ENCODE measurements at regions not wholly inside any gene's neighbourhood (a gene's known extent, or its start where the extent isn't known, plus 50 kb on each side); places are given as distances from the start of the nearest gene placed in this dataset.

DNA sequence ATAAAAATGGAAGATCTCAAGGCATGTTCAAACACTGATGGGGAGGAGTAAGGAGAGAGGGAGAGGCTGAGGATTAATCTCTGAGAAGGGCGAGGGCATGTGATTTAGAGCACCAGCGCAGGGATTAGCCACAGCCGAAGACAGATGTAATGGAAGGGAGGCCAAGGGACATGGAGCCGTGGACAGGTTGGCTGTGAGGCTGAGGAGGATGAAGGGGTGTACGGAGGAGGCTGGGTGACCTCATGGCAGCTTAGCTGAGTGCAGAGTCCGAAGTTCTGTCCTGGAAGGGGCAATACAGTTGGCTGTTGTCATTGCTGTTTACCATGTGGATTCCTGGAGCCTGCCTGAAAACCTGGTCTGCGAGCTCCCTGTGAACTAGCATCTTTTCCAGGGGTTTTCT, 342.8 kb downstream of the RPS6KC1 start:
- TF ChIP-seq, protein P1, sequence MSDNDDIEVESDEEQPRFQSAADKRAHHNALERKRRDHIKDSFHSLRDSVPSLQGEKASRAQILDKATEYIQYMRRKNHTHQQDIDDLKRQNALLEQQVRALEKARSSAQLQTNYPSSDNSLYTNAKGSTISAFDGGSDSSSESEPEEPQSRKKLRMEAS (IDR thresholded peaks at IDR 0.05) = no peak
- no peak for TF ChIP-seq EP300 (IDR thresholded peaks at IDR 0.05; ENCODE audit: borderline replicate concordance)
- TF ChIP-seq CEBPB (IDR thresholded peaks at IDR 0.05) = no peak
- no peak for TF ChIP-seq NFIC (IDR thresholded peaks at IDR 0.05)
- no peak for TF ChIP-seq ZBTB7A (IDR thresholded peaks at IDR 0.05; ENCODE audit: low read depth)
- TF ChIP-seq FOXM1 (IDR thresholded peaks at IDR 0.05; ENCODE audit: borderline replicate concordance, low read depth) = no peak
- TF ChIP-seq, protein P2, sequence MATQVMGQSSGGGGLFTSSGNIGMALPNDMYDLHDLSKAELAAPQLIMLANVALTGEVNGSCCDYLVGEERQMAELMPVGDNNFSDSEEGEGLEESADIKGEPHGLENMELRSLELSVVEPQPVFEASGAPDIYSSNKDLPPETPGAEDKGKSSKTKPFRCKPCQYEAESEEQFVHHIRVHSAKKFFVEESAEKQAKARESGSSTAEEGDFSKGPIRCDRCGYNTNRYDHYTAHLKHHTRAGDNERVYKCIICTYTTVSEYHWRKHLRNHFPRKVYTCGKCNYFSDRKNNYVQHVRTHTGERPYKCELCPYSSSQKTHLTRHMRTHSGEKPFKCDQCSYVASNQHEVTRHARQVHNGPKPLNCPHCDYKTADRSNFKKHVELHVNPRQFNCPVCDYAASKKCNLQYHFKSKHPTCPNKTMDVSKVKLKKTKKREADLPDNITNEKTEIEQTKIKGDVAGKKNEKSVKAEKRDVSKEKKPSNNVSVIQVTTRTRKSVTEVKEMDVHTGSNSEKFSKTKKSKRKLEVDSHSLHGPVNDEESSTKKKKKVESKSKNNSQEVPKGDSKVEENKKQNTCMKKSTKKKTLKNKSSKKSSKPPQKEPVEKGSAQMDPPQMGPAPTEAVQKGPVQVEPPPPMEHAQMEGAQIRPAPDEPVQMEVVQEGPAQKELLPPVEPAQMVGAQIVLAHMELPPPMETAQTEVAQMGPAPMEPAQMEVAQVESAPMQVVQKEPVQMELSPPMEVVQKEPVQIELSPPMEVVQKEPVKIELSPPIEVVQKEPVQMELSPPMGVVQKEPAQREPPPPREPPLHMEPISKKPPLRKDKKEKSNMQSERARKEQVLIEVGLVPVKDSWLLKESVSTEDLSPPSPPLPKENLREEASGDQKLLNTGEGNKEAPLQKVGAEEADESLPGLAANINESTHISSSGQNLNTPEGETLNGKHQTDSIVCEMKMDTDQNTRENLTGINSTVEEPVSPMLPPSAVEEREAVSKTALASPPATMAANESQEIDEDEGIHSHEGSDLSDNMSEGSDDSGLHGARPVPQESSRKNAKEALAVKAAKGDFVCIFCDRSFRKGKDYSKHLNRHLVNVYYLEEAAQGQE (IDR thresholded peaks at IDR 0.05; ENCODE audit: low read depth) = no peak
- no peak for TF ChIP-seq CREB1 (IDR thresholded peaks at IDR 0.05; ENCODE audit: low read depth)
- TF ChIP-seq RAD21 (IDR thresholded peaks at IDR 0.05; ENCODE audit: low read depth) = no peak
- TF ChIP-seq TEAD4 (IDR thresholded peaks at IDR 0.05) = no peak
- no peak for TF ChIP-seq TCF12 (IDR thresholded peaks at IDR 0.05; ENCODE audit: low read depth)
- TF ChIP-seq, protein P3, sequence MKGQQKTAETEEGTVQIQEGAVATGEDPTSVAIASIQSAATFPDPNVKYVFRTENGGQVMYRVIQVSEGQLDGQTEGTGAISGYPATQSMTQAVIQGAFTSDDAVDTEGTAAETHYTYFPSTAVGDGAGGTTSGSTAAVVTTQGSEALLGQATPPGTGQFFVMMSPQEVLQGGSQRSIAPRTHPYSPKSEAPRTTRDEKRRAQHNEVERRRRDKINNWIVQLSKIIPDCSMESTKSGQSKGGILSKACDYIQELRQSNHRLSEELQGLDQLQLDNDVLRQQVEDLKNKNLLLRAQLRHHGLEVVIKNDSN (IDR thresholded peaks at IDR 0.05) = no peak
- no peak for TF ChIP-seq YY1 (IDR thresholded peaks at IDR 0.05; ENCODE audit: low read depth)
- TF ChIP-seq EGR1 (IDR thresholded peaks at IDR 0.05) = no peak
- no peak for TF ChIP-seq TAF1 (IDR thresholded peaks at IDR 0.05; ENCODE audit: low read depth)

DNA sequence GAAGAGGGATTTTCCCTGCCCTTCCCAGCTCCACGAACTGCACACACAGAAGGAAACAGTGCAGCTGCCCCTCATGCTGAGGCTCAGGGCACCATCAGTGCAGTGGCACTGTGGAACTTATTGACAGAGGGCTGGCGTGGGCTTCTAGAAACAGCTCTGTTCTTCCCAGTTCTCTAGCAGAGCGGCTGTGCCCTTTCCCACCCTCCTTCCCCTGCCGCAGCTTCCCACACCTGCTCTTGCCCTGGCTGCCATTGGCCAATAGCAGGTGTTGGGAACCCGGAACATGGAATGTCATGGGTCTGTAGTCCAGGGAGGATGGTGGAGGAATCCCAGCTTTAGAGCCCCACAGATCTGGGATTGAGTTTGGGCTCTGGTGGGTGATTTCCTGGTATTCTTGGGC, 343.8 kb downstream of the RPS6KC1 start:
- TF ChIP-seq TAF1 (IDR thresholded peaks at IDR 0.05; ENCODE audit: low read depth) = no peak
- TF ChIP-seq TCF12 (IDR thresholded peaks at IDR 0.05; ENCODE audit: low read depth) = no peak
- no peak for TF ChIP-seq FOXM1 (IDR thresholded peaks at IDR 0.05; ENCODE audit: borderline replicate concordance, low read depth)
- TF ChIP-seq YY1 (IDR thresholded peaks at IDR 0.05; ENCODE audit: low read depth) = no peak
- TF ChIP-seq, protein P2 (IDR thresholded peaks at IDR 0.05; ENCODE audit: low read depth) = no peak
- TF ChIP-seq NFIC (IDR thresholded peaks at IDR 0.05) = no peak
- no peak for TF ChIP-seq CEBPB (IDR thresholded peaks at IDR 0.05)
- TF ChIP-seq, protein P3 (IDR thresholded peaks at IDR 0.05) = no peak
- TF ChIP-seq RAD21 (IDR thresholded peaks at IDR 0.05; ENCODE audit: low read depth) = no peak

DNA sequence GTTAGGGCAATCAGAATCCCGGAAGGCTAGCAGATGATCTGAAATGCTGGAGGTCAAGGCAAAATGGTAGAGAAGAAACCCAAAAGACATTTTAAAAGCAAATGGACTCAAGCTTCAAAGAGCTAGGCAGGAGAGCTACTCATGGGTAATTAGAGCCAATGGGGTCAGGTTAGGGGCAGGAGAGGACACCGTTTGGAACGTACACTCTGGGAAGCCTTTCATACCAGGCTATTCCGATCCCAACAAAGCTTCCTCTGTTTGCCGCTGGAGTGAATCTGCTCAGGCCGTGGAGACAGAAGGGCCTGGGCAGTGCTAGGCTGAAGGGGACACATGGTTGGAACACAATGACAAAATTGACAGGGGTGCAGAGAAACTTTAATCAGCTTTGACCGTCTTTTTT, 346.6 kb downstream of the RPS6KC1 start:
- TF ChIP-seq TCF12 (IDR thresholded peaks at IDR 0.05; ENCODE audit: low read depth) (no peak), RAD21 (IDR thresholded peaks at IDR 0.05; ENCODE audit: low read depth) (no peak), EGR1 (IDR thresholded peaks at IDR 0.05) (no peak), ZBTB7A (IDR thresholded peaks at IDR 0.05; ENCODE audit: low read depth) (no peak), NFIC (IDR thresholded peaks at IDR 0.05) (no peak), YY1 (IDR thresholded peaks at IDR 0.05; ENCODE audit: low read depth) (no peak), CREB1 (IDR thresholded peaks at IDR 0.05; ENCODE audit: low read depth) (no peak), TAF1 (IDR thresholded peaks at IDR 0.05; ENCODE audit: low read depth) (no peak), EP300 (IDR thresholded peaks at IDR 0.05; ENCODE audit: borderline replicate concordance) (no peak), TEAD4 (IDR thresholded peaks at IDR 0.05) (no peak), CEBPB (IDR thresholded peaks at IDR 0.05) (no peak)
- TF ChIP-seq, protein P2 (IDR thresholded peaks at IDR 0.05; ENCODE audit: low read depth) = no peak
- TF ChIP-seq, protein P1 (IDR thresholded peaks at IDR 0.05) = no peak
- TF ChIP-seq, protein P3 (IDR thresholded peaks at IDR 0.05) = no peak

DNA sequence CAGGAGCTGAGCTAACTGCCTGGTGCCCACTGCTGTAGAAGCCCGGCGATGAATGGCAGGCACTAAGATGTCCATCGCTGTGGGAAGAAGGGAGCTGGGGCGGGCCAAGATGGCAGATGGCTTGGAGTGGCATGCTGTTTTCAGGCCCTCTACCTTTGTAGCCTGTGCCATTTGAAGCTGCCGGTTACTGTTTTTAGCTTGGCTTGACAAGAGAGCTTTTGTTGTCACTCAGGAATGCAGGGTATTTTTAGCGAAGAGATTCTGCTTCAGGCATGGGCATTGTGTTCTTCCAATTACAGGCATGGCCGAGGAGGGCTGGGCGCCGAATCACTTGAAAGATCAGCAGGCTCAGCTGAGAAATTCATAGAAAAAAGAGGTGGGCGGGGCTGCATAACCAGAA, 348.7 kb downstream of the RPS6KC1 start:
- TF ChIP-seq TAF1 (IDR thresholded peaks at IDR 0.05; ENCODE audit: low read depth) = no peak
- TF ChIP-seq FOXM1 (IDR thresholded peaks at IDR 0.05; ENCODE audit: borderline replicate concordance, low read depth) = no peak
- TF ChIP-seq TCF12 (IDR thresholded peaks at IDR 0.05; ENCODE audit: low read depth) = no peak
- no peak for TF ChIP-seq CREB1 (IDR thresholded peaks at IDR 0.05; ENCODE audit: low read depth)
- no peak for TF ChIP-seq ZBTB7A (IDR thresholded peaks at IDR 0.05; ENCODE audit: low read depth)
- no peak for TF ChIP-seq EGR1 (IDR thresholded peaks at IDR 0.05)
- no peak for TF ChIP-seq YY1 (IDR thresholded peaks at IDR 0.05; ENCODE audit: low read depth)
- TF ChIP-seq, protein P1 (IDR thresholded peaks at IDR 0.05) = no peak
- TF ChIP-seq RAD21 (IDR thresholded peaks at IDR 0.05; ENCODE audit: low read depth) = no peak
- TF ChIP-seq TEAD4 (IDR thresholded peaks at IDR 0.05) = no peak
- TF ChIP-seq NFIC (IDR thresholded peaks at IDR 0.05) = no peak
- TF ChIP-seq, protein P3 (IDR thresholded peaks at IDR 0.05) = no peak
- no peak for TF ChIP-seq EP300 (IDR thresholded peaks at IDR 0.05; ENCODE audit: borderline replicate concordance)
- TF ChIP-seq CEBPB (IDR thresholded peaks at IDR 0.05) = no peak
- TF ChIP-seq, protein P2 (IDR thresholded peaks at IDR 0.05; ENCODE audit: low read depth) = no peak

Data from Ishikawa (cell line).